Hepatocyte (in vitro differentiated cells): ENCODE measurements at regions not wholly inside any gene's neighbourhood (a gene's known extent, or its start where the extent isn't known, plus 50 kb on each side); places are given as distances from the start of the nearest gene placed in this dataset.

Experiments used
- DNase-seq: peaks from one replicate; pipeline ENCODE4 v3.0.0-alpha.2; 2016; ENCODE audit warnings: low spot score
- H2AFZ ChIP-seq: fragments of 200-600 bp; sonication (generic); 2 replicates; pipeline ENCODE4 v1.6.0; 2016; ENCODE audit warnings: antibody characterized with exemption, mild to moderate bottlenecking
- H3K27ac ChIP-seq: fragments of 200-600 bp; sonication (generic); 2 replicates; pipeline ENCODE4 v1.5.1; 2016; ENCODE audit warnings: mild to moderate bottlenecking
- H3K27me3 ChIP-seq: fragments of 200-600 bp; sonication (generic); 2 replicates; pipeline ENCODE4 v1.6.1; 2016
- H3K36me3 ChIP-seq: fragments of 200-600 bp; sonication (generic); replicated peaks from 2 replicates; pipeline ENCODE4 v1.5.1; 2016; ENCODE audit warnings: low read depth; ENCODE audit not compliant: insufficient read depth
- H3K4me1 ChIP-seq: fragments of 200-600 bp; sonication (generic); 2 replicates; pipeline ENCODE4 v1.5.1; 2016; ENCODE audit warnings: mild to moderate bottlenecking, moderate library complexity; ENCODE audit not compliant: insufficient read depth
- H3K4me2 ChIP-seq: fragments of 200-600 bp; sonication (generic); 2 replicates; pipeline ENCODE4 v1.6.0; 2016
- H3K4me3 ChIP-seq: fragments of 200-600 bp; sonication (generic); 2 replicates; pipeline ENCODE4 v1.5.1; 2016; ENCODE audit warnings: mild to moderate bottlenecking
- H3K79me2 ChIP-seq: fragments of 200-600 bp; sonication (generic); 2 replicates; pipeline ENCODE4 v1.6.0; 2017; ENCODE audit warnings: mild to moderate bottlenecking
- H3K9me2 ChIP-seq: fragments of 200-600 bp; sonication (generic); replicated peaks from 2 replicates; pipeline ENCODE4 v1.6.0; 2017; ENCODE audit warnings: mild to moderate bottlenecking; ENCODE audit not compliant: insufficient read depth
- H3K9me3 ChIP-seq: fragments of 200-600 bp; sonication (generic); 2 replicates; pipeline ENCODE4 v1.5.1; 2016; ENCODE audit warnings: low read depth, mild to moderate bottlenecking
- H4K20me1 ChIP-seq: fragments of 200-600 bp; sonication (generic); 2 replicates; pipeline ENCODE4 v1.6.0; 2016; ENCODE audit warnings: mild to moderate bottlenecking; ENCODE audit not compliant: insufficient read depth, poor library complexity, severe bottlenecking
- CTCF ChIP-seq: fragments of 200-600 bp; sonication (generic); IDR thresholded peaks from 2 replicates; pipeline ENCODE4 v1.5.1; 2016; ENCODE audit warnings: antibody characterized with exemption, mild to moderate bottlenecking; ENCODE audit not compliant: poor library complexity
- EZH2 ChIP-seq: fragments of 200-600 bp; sonication (generic); IDR thresholded peaks from 2 replicates; pipeline ENCODE4 v1.6.1; 2016; ENCODE audit warnings: antibody characterized with exemption, mild to moderate bottlenecking, borderline replicate concordance
- EZH2phosphoT487 ChIP-seq: fragments of 200-600 bp; sonication (generic); IDR thresholded peaks from one replicate; pipeline ENCODE4 v1.6.1; 2018; ENCODE audit warnings: antibody characterized with exemption, mild to moderate bottlenecking, low read depth, moderate library complexity; ENCODE audit not compliant: unreplicated experiment, severe bottlenecking
- WGBS: methylation state at CpG from one replicate; pipeline ENCODE4 v1.1.6; 2016; ENCODE audit warnings: low lambda C conversion rate; ENCODE audit errors: missing lambda C conversion rate; 5-methylcytosine and 5-hydroxymethylcytosine counted together

- Histone ChIP-seq H3K27me3 (no peaks in the 10 kb centered on the region), H3K9me3 (no peaks in the 10 kb centered on the region), H2AFZ (no peak overlapping the region), H3K36me3 (no peaks in the 10 kb centered on the region), H4K20me1 (no peaks in the 10 kb centered on the region), H3K4me1 (no peaks in the 10 kb centered on the region), H3K27ac (no peak overlapping the region), H3K79me2 (no peaks in the 10 kb centered on the region), H3K4me2 (no peak overlapping the region), H3K9me2 (no peaks in the 10 kb centered on the region), H3K4me3 (no peak overlapping the region)
- WGBS, result 63% methylated on average over 7 of the region's 7 CpGs
- TF ChIP-seq EZH2, result no peak
- TF ChIP-seq EZH2phosphoT487, result no peak
- no peak for TF ChIP-seq CTCF
- DNase-seq, result no peak
Measured at GRCh38 chrX:142804085-142804484, 221.6 kb upstream of the SPANXN4 start.

- H3K9me3 ChIP-seq, result peaks cover 8% of the 10 kb centered on the region
- H3K9me2 ChIP-seq, result no peaks in the 10 kb centered on the region
- DNase-seq, result no peak
- no peaks in the 10 kb centered on the region for H3K36me3 ChIP-seq
- H3K27ac ChIP-seq, result no peak overlapping the region
- no peaks in the 10 kb centered on the region for H4K20me1 ChIP-seq
- H3K4me2 ChIP-seq, result no peak overlapping the region
- no peaks in the 10 kb centered on the region for H3K79me2 ChIP-seq
- TF ChIP-seq CTCF (no peak), EZH2phosphoT487 (no peak), EZH2 (no peak)
- H3K4me3 ChIP-seq, result no peak overlapping the region
- H3K27me3 ChIP-seq, result no peaks in the 10 kb centered on the region
- WGBS, result 83% methylated on average over 5 of the region's 5 CpGs
- no peaks in the 10 kb centered on the region for H3K4me1 ChIP-seq
- H2AFZ ChIP-seq, result no peak overlapping the region
Measured at GRCh38 chrX:142819461-142819860, 206.3 kb upstream of the SPANXN4 start.

GRCh38 chrX:142828129-142828528 lies 197.6 kb upstream of the SPANXN4 start:
- Histone ChIP-seq H3K79me2 (no peaks in the 10 kb centered on the region), H3K4me3 (no peak overlapping the region), H4K20me1 (no peaks in the 10 kb centered on the region), H3K27me3 (no peaks in the 10 kb centered on the region), H3K4me1 (no peaks in the 10 kb centered on the region), H3K9me2 (no peaks in the 10 kb centered on the region), H2AFZ (no peak overlapping the region), H3K9me3 (no peaks in the 10 kb centered on the region), H3K27ac (no peak overlapping the region), H3K4me2 (no peak overlapping the region), H3K36me3 (no peaks in the 10 kb centered on the region)
- 55% methylated on average over 1 of the region's 1 CpG for WGBS
- no peak for DNase-seq
- no peak for TF ChIP-seq EZH2
- no peak for TF ChIP-seq CTCF
- no peak for TF ChIP-seq EZH2phosphoT487
